A673 (cell line): ENCODE measurements at regions not wholly inside any gene's neighbourhood (a gene's known extent, or its start where the extent isn't known, plus 50 kb on each side); places are given as distances from the start of the nearest gene placed in this dataset.

Experiments
- BruUV-seq: library from RNA; stranded (reverse); fragments of 400-500 nt; replicated peaks from 2 replicates; lab custom pipeline; 2021; lab: Mats Ljungman, UMichigan
- CTCF ChIA-PET: fragments of 300-600 bp; sonication (Branson Sonifier 250); formaldehyde crosslinking; loops from one replicate; lab custom pipeline; 2022; ENCODE audit warnings: antibody characterized with exemption; lab: Charles Lee
- POLR2A ChIA-PET: fragments of 300-600 bp; sonication (Branson Sonifier 250); formaldehyde crosslinking; loops from one replicate; lab custom pipeline; 2022; ENCODE audit warnings: antibody characterized with exemption; ENCODE audit not compliant: low non-redundant PET; lab: Charles Lee
- DNase-seq: peaks from one replicate; pipeline ENCODE4 v3.0.0-alpha.2; 2015; ENCODE audit warnings: low spot score
- H3K27ac ChIP-seq: fragments of 200-600 bp; sonication (generic); 2 replicates; pipeline ENCODE4 v1.5.1; 2016; ENCODE audit warnings: mixed run types, low read depth, mild to moderate bottlenecking, mixed read lengths, antibody characterized with exemption, low read length; ENCODE audit not compliant: poor library complexity, severe bottlenecking
- H3K27me3 ChIP-seq: fragments of 200-600 bp; sonication (generic); replicated peaks from 2 replicates; pipeline ENCODE4 v1.6.1; 2017; ENCODE audit warnings: mixed run types, low read depth, mild to moderate bottlenecking, mixed read lengths, antibody characterized with exemption, low read length; ENCODE audit not compliant: insufficient read depth, poor library complexity
- H3K36me3 ChIP-seq: fragments of 200-600 bp; sonication (generic); 2 replicates; pipeline ENCODE4 v1.6.1; 2016; ENCODE audit warnings: mixed run types, mild to moderate bottlenecking, mixed read lengths, antibody characterized with exemption, low read length; ENCODE audit not compliant: insufficient read depth, poor library complexity, severe bottlenecking
- H3K4me1 ChIP-seq: fragments of 200-600 bp; sonication (generic); 2 replicates; pipeline ENCODE4 v1.6.1; 2017; ENCODE audit warnings: mixed run types, mild to moderate bottlenecking, mixed read lengths, antibody characterized with exemption, low read length; ENCODE audit not compliant: insufficient read depth, poor library complexity, severe bottlenecking
- H3K4me3 ChIP-seq: fragments of 200-600 bp; sonication (generic); 2 replicates; pipeline ENCODE4 v1.5.1; 2016; ENCODE audit warnings: low read depth, mixed run types, mild to moderate bottlenecking, mixed read lengths, low read length; ENCODE audit not compliant: poor library complexity, severe bottlenecking
- H3K9me3 ChIP-seq: fragments of 200-600 bp; sonication (generic); 2 replicates; pipeline ENCODE4 v1.6.1; 2016; ENCODE audit warnings: mixed run types, low read depth, mild to moderate bottlenecking, mixed read lengths, antibody characterized with exemption, low read length; ENCODE audit not compliant: poor library complexity, severe bottlenecking
- EZH2 ChIP-seq: fragments of 200-600 bp; sonication (generic); IDR thresholded peaks from 2 replicates; pipeline ENCODE4 v1.6.1; 2017; ENCODE audit warnings: borderline replicate concordance, low read depth, mild to moderate bottlenecking, mixed read lengths, antibody characterized with exemption, low read length; ENCODE audit not compliant: poor library complexity, severe bottlenecking
- intact Hi-C: fragments of 100-400 bp; cut with micrococcal nuclease; formaldehyde crosslinking; loops from one replicate; pipeline ENCODE4 v1.10.0; 2022; ENCODE audit not compliant: unreplicated experiment
- TF ChIP-seq, protein P1 (sequence below): fragments of 300-800, 200-600 bp; sonication (generic); conservative IDR thresholded peaks from 2 replicates; pipeline ENCODE4 v1.5.1; 2017; ENCODE audit warnings: low read depth, mild to moderate bottlenecking, antibody characterized with exemption, low read length, moderate library complexity, mixed read lengths

DNA sequence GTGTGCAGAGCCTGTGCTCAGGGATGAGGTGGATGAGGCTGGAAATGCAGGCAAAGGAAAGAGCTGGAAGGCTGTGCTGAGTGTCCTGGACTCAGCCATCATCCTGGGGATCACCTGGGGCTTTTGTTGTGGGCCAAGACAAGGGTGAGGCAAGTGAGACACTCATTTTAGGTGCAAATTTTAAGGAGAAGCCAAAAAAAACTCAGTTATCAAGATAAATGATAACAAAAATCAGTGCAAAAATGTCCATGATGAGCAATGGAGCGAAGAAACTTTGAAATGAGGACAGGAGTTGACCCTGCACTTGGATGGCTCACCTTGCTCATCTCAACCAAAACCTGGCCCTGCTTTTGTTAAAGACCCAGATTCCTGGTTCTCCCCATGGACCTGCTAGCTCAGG is 141.9 kb downstream of the MYCN start:
- no peaks in the 10 kb centered on the region for H3K4me1 ChIP-seq
- ChIA-PET CTCF (no interaction called here), POLR2A (no interaction called here)
- no peaks in the 10 kb centered on the region for H3K27me3 ChIP-seq
- DNase-seq = no peak
- H3K36me3 ChIP-seq = no peaks in the 10 kb centered on the region
- intact Hi-C loops = no loop called here
- TF ChIP-seq EZH2 = no peak
- TF ChIP-seq, protein P1, sequence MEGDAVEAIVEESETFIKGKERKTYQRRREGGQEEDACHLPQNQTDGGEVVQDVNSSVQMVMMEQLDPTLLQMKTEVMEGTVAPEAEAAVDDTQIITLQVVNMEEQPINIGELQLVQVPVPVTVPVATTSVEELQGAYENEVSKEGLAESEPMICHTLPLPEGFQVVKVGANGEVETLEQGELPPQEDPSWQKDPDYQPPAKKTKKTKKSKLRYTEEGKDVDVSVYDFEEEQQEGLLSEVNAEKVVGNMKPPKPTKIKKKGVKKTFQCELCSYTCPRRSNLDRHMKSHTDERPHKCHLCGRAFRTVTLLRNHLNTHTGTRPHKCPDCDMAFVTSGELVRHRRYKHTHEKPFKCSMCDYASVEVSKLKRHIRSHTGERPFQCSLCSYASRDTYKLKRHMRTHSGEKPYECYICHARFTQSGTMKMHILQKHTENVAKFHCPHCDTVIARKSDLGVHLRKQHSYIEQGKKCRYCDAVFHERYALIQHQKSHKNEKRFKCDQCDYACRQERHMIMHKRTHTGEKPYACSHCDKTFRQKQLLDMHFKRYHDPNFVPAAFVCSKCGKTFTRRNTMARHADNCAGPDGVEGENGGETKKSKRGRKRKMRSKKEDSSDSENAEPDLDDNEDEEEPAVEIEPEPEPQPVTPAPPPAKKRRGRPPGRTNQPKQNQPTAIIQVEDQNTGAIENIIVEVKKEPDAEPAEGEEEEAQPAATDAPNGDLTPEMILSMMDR = no peak
- no peak overlapping the region for H3K27ac ChIP-seq
- no peaks in the 10 kb centered on the region for H3K9me3 ChIP-seq
- BruUV-seq = no TSS peak
- no peak overlapping the region for H3K4me3 ChIP-seq

DNA sequence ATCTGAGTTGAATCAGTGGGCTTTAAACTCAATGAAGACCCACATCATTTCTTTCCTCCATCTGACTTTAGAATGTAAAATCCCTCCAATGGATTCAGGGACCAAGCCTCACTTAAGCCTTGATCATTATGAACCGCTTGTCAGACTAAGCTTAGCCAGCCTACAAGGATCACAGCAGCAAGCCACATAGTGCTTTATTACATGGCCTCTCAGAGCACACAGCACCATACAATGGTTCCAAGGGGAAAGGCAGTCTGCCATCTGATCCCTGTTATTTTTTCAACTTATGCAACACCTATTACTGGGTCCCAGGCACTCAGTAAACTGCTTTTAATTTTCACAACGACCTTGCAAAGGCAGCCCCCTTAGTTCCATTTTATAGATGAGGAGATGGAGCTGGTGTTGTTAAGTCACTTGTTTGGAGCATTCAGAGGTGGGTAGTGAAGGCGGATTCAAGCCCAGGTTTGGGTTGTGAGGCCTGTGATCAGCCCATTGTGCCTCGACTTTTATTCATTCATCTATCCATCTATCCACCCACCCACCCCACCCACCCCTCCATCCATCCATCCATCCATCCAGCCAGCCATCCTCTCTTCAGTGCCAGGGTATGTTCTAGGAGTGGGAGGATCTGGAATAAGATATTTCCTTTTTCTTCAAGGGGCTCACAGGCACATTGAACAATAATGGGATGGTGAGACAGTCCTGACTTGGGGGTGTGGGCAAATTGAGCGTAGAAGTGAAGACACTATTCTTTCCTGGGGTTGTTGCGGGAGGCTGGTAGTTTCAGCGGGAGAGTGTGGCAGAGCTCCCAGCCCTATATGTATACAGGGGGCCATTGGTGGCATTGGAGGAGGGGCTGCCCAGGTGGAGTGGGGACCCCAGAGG is 141.2 kb downstream of the MYCN start:
- intact Hi-C loops = no loop called here

DNA sequence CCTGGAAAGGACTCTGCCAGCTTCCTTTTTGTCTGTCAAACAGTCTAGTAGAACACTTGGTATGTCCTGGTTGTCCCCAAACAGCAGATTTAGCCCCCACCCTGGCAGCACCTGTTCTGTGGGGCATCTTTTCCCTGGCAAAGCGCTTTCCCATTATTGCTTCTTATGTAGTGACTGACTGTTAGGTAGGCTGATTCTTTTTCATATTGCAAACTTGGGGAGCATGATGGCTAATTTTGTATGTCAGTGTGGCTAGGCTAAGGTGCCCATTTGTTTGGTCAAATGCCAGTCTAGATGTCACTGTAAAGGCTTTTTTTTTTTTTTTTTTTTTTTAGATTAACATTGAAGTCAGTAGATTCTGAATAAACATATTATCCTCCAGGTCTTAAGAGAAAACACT is 140.2 kb downstream of the MYCN start:
- H3K27ac ChIP-seq = no peak overlapping the region
- no peak for TF ChIP-seq EZH2
- TF ChIP-seq, protein P1 = no peak
- H3K36me3 ChIP-seq = no peaks in the 10 kb centered on the region
- CTCF ChIA-PET = no interaction called here
- H3K9me3 ChIP-seq = no peaks in the 10 kb centered on the region
- no peak for DNase-seq
- BruUV-seq = no TSS peak
- intact Hi-C loops = no loop called here
- H3K4me1 ChIP-seq = no peaks in the 10 kb centered on the region
- POLR2A ChIA-PET = no interaction called here
- H3K4me3 ChIP-seq = no peak overlapping the region
- no peaks in the 10 kb centered on the region for H3K27me3 ChIP-seq

More for the DNA sequence above, 141.2 kb downstream of the MYCN start:
- H3K36me3 ChIP-seq = no peaks in the 10 kb centered on the region
- H3K4me3 ChIP-seq = no peak overlapping the region
- no peak overlapping the region for H3K27ac ChIP-seq
- no peak for DNase-seq
- no peaks in the 10 kb centered on the region for H3K9me3 ChIP-seq
- no peaks in the 10 kb centered on the region for H3K4me1 ChIP-seq
- TF ChIP-seq, protein P1 = no peak
- no peak for TF ChIP-seq EZH2
- POLR2A ChIA-PET = no interaction called here
- CTCF ChIA-PET = no interaction called here
- no peaks in the 10 kb centered on the region for H3K27me3 ChIP-seq
- no TSS peak for BruUV-seq
